Spleen (tissue), 11 donors: ENCODE measurements at regions not wholly inside any gene's neighbourhood (a gene's known extent, or its start where the extent isn't known, plus 50 kb on each side); places are given as distances from the start of the nearest gene placed in this dataset.

Experiments
- DNase-seq: peaks from one replicate; pipeline ENCODE4 v3.0.0-alpha.2; 2020
- H3K27ac ChIP-seq, 8 donors: fragments of 200-600 bp; sonication (generic) in 7 of 8; 1 replicate in 4 of 8; 2 replicates in 4 of 8; pipeline versions ENCODE4 v1.5.0 to v1.8.0; 2016 to 2021; ENCODE audit warnings: inconsistent platforms in 4 of 8, mild to moderate bottlenecking in 4 of 8, moderate library complexity in 1 of 8
- H3K27me3 ChIP-seq, 7 donors: fragments of 200-600 bp; sonication (generic) in 6 of 7; replicated peaks in 1 of 7; 1 replicate in 4 of 7; 2 replicates in 3 of 7; pipeline versions ENCODE4 v1.5.0 to v1.8.0; 2016 to 2021; ENCODE audit warnings: inconsistent platforms in 3 of 7, mild to moderate bottlenecking in 1 of 7
- H3K36me3 ChIP-seq, 6 donors: fragments of 200-600 bp; sonication (generic) in 5 of 6; 1 replicate in 4 of 6; 2 replicates in 2 of 6; pipeline versions ENCODE4 v1.5.0 to v1.8.0; 2016 to 2021; ENCODE audit warnings: inconsistent platforms in 2 of 6
- H3K4me1 ChIP-seq, 6 donors: fragments of 200-600 bp; sonication (generic) in 5 of 6; 1 replicate in 3 of 6; 2 replicates in 3 of 6; pipeline versions ENCODE4 v1.5.0 to v1.8.0; 2016 to 2021; ENCODE audit warnings: inconsistent platforms in 3 of 6
- H3K4me3 ChIP-seq, 8 donors: fragments of 200-600 bp; sonication (generic) in 7 of 8; 1 replicate in 4 of 8; 2 replicates in 4 of 8; pipeline versions ENCODE4 v1.5.0 to v1.8.0; 2016 to 2021; ENCODE audit warnings: inconsistent platforms in 4 of 8, mild to moderate bottlenecking in 4 of 8, moderate library complexity in 2 of 8
- H3K9me3 ChIP-seq, 8 donors: fragments of 200-600 bp; sonication (generic) in 7 of 8; 1 replicate in 4 of 8; 2 replicates in 4 of 8; pipeline versions ENCODE4 v1.5.0 to v1.8.0; 2016 to 2021; ENCODE audit warnings: inconsistent platforms in 4 of 8
- POLR2A ChIP-seq, 3 donors: fragments of 450-650 bp; IDR thresholded peaks; one replicate each; pipeline ENCODE4 v1.5.1; 2017; ENCODE audit warnings: antibody characterized with exemption in 3 of 3, mild to moderate bottlenecking in 1 of 3
- POLR2AphosphoS5 ChIP-seq, 3 donors: sonication (generic); formaldehyde crosslinking; IDR thresholded peaks; one replicate each; pipeline ENCODE4 v1.5.1; 2017; ENCODE audit warnings: antibody characterized with exemption in 3 of 3
- WGBS, 5 donors: extraction: QIAGEN DNeasy Blood & Tissue Kit in 3 of 5; methylation state at CpG; one replicate each; pipeline versions ENCODE4 v1.1.5 to v1.1.7; 2013 to 2018; 5-methylcytosine and 5-hydroxymethylcytosine counted together
- intact Hi-C: fragments of 100-400 bp; cut with DNase I; formaldehyde crosslinking; loops from one replicate; pipeline ENCODE4 v1.15.0; 2023; ENCODE audit warnings: low total_unique reads
- TF ChIP-seq, protein P1 (sequence below), 11 experiments: fragments of 200-600 bp in 7 of 11; fragments of 450-650 bp in 4 of 11; sonication (generic) in 4 of 11; IDR thresholded peaks in 8 of 11; conservative IDR thresholded peaks in 3 of 11; 1 replicate in 7 of 11; 2 replicates in 4 of 11; pipeline versions ENCODE4 v1.4.0 to v1.8.0; 2016 to 2021; ENCODE audit warnings: antibody characterized with exemption in 11 of 11, inconsistent platforms in 4 of 11, mild to moderate bottlenecking in 1 of 11
- donor health status: healthy with polysubstance abuse.
- donor health status: DM: no; HTN: no; CAD: no; lungs with moderate emphysema.
- donor health status: DM: no; HTN: no; CAD: no.
- donor health status: Bipolar disorder and iron deficiency.
- donor health status: healthy.
- donor health status: DM: no; HTN: no; CAD: no.
- donor health status: DM: yes; HTN: yes; CAD: no.

DNA sequence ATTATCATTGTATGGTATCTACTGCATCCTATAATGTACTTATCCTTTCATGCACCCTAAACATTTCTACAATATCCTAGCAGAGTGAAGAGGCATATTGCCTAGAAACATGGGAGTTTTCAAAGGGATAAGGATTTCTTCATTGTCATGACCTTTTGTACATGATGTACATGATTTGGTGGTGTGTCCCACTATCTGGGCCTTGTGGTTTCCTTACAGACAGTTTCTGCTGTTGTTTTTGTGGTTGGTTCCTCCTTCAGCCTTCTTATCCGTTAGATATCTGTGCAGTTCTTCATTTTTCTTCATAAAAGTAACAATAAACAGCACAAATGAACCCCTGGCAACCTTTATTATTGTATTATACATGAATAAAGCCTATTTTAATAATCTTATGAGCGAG, 70.4 kb upstream of the BACH1 start:
- no peaks in the 10 kb centered on the region for H3K36me3 ChIP-seq
- no peak overlapping the region for H3K27ac ChIP-seq
- WGBS, 5 donors = 45 to 71% (median 57%) methylated on average over 2 of the region's 2 CpGs

DNA sequence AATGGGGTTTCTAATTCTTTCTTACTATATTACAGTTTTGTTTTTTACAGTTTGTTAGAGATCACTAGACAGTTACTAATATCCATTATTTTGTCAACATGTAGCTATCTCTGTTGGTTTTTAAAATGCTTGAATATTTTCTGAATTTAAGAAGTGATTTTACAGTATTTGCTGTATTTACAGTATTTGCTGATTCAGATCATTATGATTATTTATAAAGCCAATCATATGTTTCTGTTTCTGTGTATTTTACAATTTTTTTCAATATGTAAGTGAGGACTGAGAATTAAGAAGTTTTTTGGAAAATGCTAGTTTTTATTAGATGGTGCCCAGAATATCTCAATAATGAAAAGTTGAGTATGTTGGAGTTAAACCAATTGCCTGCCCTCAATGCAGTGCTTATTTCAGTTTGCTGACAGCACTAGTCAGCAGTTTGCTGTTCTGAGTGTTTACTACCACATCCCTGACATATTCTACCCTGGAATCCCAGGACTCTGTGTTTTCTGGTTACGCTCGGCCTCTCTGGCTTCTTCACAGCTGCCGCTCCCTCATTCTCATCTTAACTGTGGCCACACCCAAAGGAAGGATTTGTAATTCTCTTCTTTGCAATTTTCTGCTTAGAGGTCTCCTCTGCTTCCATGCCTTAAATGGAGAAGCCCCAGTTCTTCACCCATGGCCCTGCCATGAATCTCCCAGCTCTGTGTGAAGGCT, 68.0 kb upstream of the BACH1 start:
- Histone ChIP-seq H3K4me3 (no peak overlapping the region), H3K4me1 (peaks cover 0 to 22% (median 8%) of the 10 kb centered on the region in 6 donors), H3K27me3 (no peaks in the 10 kb centered on the region), H3K9me3 (peaks cover 0 to 3% (median 0%) of the 10 kb centered on the region in 8 donors), H3K27ac (peak overlapping the region in 1 of 8 donors; percentile 13), H3K36me3 (no peaks in the 10 kb centered on the region)
- TF ChIP-seq POLR2A (IDR thresholded peaks at IDR 0.05) (no peak), POLR2AphosphoS5 (IDR thresholded peaks at IDR 0.05) (no peak)
- TF ChIP-seq, protein P1, sequence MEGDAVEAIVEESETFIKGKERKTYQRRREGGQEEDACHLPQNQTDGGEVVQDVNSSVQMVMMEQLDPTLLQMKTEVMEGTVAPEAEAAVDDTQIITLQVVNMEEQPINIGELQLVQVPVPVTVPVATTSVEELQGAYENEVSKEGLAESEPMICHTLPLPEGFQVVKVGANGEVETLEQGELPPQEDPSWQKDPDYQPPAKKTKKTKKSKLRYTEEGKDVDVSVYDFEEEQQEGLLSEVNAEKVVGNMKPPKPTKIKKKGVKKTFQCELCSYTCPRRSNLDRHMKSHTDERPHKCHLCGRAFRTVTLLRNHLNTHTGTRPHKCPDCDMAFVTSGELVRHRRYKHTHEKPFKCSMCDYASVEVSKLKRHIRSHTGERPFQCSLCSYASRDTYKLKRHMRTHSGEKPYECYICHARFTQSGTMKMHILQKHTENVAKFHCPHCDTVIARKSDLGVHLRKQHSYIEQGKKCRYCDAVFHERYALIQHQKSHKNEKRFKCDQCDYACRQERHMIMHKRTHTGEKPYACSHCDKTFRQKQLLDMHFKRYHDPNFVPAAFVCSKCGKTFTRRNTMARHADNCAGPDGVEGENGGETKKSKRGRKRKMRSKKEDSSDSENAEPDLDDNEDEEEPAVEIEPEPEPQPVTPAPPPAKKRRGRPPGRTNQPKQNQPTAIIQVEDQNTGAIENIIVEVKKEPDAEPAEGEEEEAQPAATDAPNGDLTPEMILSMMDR (IDR thresholded peaks at IDR 0.05 in 8 of 11, conservative IDR thresholded peaks at IDR 0.05 in 3 of 11) = no peak
- intact Hi-C loops = no loop called here
- no peak for DNase-seq
- WGBS, 5 donors = 83 to 94% (median 90%) methylated on average over 3 of the region's 3 CpGs

More for the DNA sequence above, 70.4 kb upstream of the BACH1 start:
- Histone ChIP-seq H3K27me3 (no peaks in the 10 kb centered on the region), H3K4me3 (no peak overlapping the region), H3K9me3 (peaks cover 0 to 8% (median 0%) of the 10 kb centered on the region in 8 donors), H3K4me1 (peaks cover 0 to 8% (median 2%) of the 10 kb centered on the region in 6 donors)
- TF ChIP-seq, protein P1 (IDR thresholded peaks at IDR 0.05 in 8 of 11, conservative IDR thresholded peaks at IDR 0.05 in 3 of 11) = no peak
- no peak for TF ChIP-seq POLR2AphosphoS5 (IDR thresholded peaks at IDR 0.05)
- DNase-seq = no peak
- intact Hi-C loops = no loop called here

- no peak for DNase-seq
- intact Hi-C loops = no loop called here
- H3K27ac ChIP-seq = no peak overlapping the region
- H3K27me3 ChIP-seq = no peaks in the 10 kb centered on the region
- peaks cover 0 to 34% (median 14%) of the 10 kb centered on the region in 6 donors for H3K4me1 ChIP-seq
- TF ChIP-seq POLR2A (IDR thresholded peaks at IDR 0.05) = no peak
- TF ChIP-seq, protein P1 (IDR thresholded peaks at IDR 0.05 in 8 of 11, conservative IDR thresholded peaks at IDR 0.05 in 3 of 11) = no peak
- TF ChIP-seq POLR2AphosphoS5 (IDR thresholded peaks at IDR 0.05) = no peak
- no peaks in the 10 kb centered on the region for H3K36me3 ChIP-seq
- 78 to 93% (median 89%) methylated on average over 6 of the region's 6 CpGs for WGBS, 5 donors
- H3K9me3 ChIP-seq = no peaks in the 10 kb centered on the region
- H3K4me3 ChIP-seq = no peak overlapping the region
Measured at GRCh38 chr21:29231756-29232529, 66.8 kb upstream of the BACH1 start.
